Nephron (organoid): ENCODE measurements at regions not wholly inside any gene's neighbourhood (a gene's known extent, or its start where the extent isn't known, plus 50 kb on each side); places are given as distances from the start of the nearest gene placed in this dataset.

Experiments
- H3K27ac Mint-ChIP-seq, 3 experiments: 2 replicates each; pipeline ENCODE4 v1.8.0; 2020; ENCODE audit warnings: mixed read lengths in 3 of 3, mild to moderate bottlenecking in 2 of 3, moderate library complexity in 1 of 3
- H3K27me3 Mint-ChIP-seq: 2 replicates; pipeline ENCODE4 v1.8.0; 2021; ENCODE audit warnings: low read depth, mild to moderate bottlenecking, moderate library complexity, mixed read lengths
- H3K36me3 Mint-ChIP-seq: 2 replicates; pipeline ENCODE4 v1.8.0; 2020; ENCODE audit warnings: low read depth, mixed read lengths
- H3K4me1 Mint-ChIP-seq: 2 replicates; pipeline ENCODE4 v1.8.0; 2020; ENCODE audit warnings: mixed read lengths
- H3K4me3 Mint-ChIP-seq, 3 experiments: 2 replicates each; pipeline ENCODE4 v1.8.0; 2020; ENCODE audit warnings: mild to moderate bottlenecking in 3 of 3, mixed read lengths in 3 of 3, moderate library complexity in 2 of 3
- H3K9me3 Mint-ChIP-seq: 2 replicates; pipeline ENCODE4 v1.8.0; 2020; ENCODE audit warnings: mixed read lengths
- CTCF ChIP-seq, 3 experiments: fragments of 200-600 bp; sonication (generic); IDR thresholded peaks; one replicate each; pipeline ENCODE4 v1.5.0; 2021; ENCODE audit warnings: antibody characterized with exemption in 3 of 3; ENCODE audit not compliant: unreplicated experiment in 3 of 3

GRCh38 chr2:133794114-133794513, 225.9 kb upstream of the NCKAP5 start:
- H3K9me3 Mint-ChIP-seq, result peaks cover 43% of the 10 kb centered on the region
- TF ChIP-seq CTCF (IDR thresholded peaks at IDR 0.05; ENCODE audit: unreplicated experiment in 3 of 3), result no peak
- H3K27me3 Mint-ChIP-seq, result peaks cover 4% of the 10 kb centered on the region
- H3K27ac Mint-ChIP-seq, result no peak overlapping the region
- no peak overlapping the region for H3K4me3 Mint-ChIP-seq
- H3K4me1 Mint-ChIP-seq, result peaks cover 4% of the 10 kb centered on the region
- H3K36me3 Mint-ChIP-seq, result no peaks in the 10 kb centered on the region

GRCh38 chr2:133801946-133802345, 233.7 kb upstream of the NCKAP5 start:
- no peak for TF ChIP-seq CTCF (IDR thresholded peaks at IDR 0.05; ENCODE audit: unreplicated experiment in 3 of 3)
- Mint-ChIP-seq H3K27me3 (peaks cover 4% of the 10 kb centered on the region), H3K4me3 (no peak overlapping the region), H3K4me1 (no peaks in the 10 kb centered on the region), H3K36me3 (no peaks in the 10 kb centered on the region), H3K27ac (no peak overlapping the region), H3K9me3 (peaks cover 13% of the 10 kb centered on the region)

- peaks cover 11% of the 10 kb centered on the region for H3K9me3 Mint-ChIP-seq
- H3K4me1 Mint-ChIP-seq, result no peaks in the 10 kb centered on the region
- no peaks in the 10 kb centered on the region for H3K36me3 Mint-ChIP-seq
- H3K27ac Mint-ChIP-seq, result no peak overlapping the region
- TF ChIP-seq CTCF (IDR thresholded peaks at IDR 0.05; ENCODE audit: unreplicated experiment in 3 of 3), result no peak
- H3K27me3 Mint-ChIP-seq, result peaks cover 4% of the 10 kb centered on the region
- no peak overlapping the region for H3K4me3 Mint-ChIP-seq
These were observed 234.3 kb upstream of the NCKAP5 start for GRCh38 chr2:133802409-133803039.

GRCh38 chr2:133806564-133806963, 238.3 kb upstream of the NCKAP5 start:
- Mint-ChIP-seq H3K36me3 (no peaks in the 10 kb centered on the region), H3K4me1 (no peaks in the 10 kb centered on the region), H3K27me3 (peaks cover 14% of the 10 kb centered on the region), H3K9me3 (peaks cover 11% of the 10 kb centered on the region), H3K4me3 (no peak overlapping the region), H3K27ac (no peak overlapping the region)
- TF ChIP-seq CTCF (IDR thresholded peaks at IDR 0.05; ENCODE audit: unreplicated experiment in 3 of 3), result no peak

GRCh38 chr2:133809485-133809884, 241.2 kb upstream of the NCKAP5 start:
- peaks cover 18% of the 10 kb centered on the region for H3K27me3 Mint-ChIP-seq
- peaks cover 11% of the 10 kb centered on the region for H3K9me3 Mint-ChIP-seq
- H3K27ac Mint-ChIP-seq, result no peak overlapping the region
- no peak overlapping the region for H3K4me3 Mint-ChIP-seq
- no peak for TF ChIP-seq CTCF (IDR thresholded peaks at IDR 0.05; ENCODE audit: unreplicated experiment in 3 of 3)
- H3K4me1 Mint-ChIP-seq, result no peaks in the 10 kb centered on the region
- no peaks in the 10 kb centered on the region for H3K36me3 Mint-ChIP-seq

GRCh38 chr2:133810559-133810958, 242.3 kb upstream of the NCKAP5 start:
- H3K4me3 Mint-ChIP-seq, result no peak overlapping the region
- no peaks in the 10 kb centered on the region for H3K4me1 Mint-ChIP-seq
- H3K36me3 Mint-ChIP-seq, result no peaks in the 10 kb centered on the region
- H3K9me3 Mint-ChIP-seq, result peaks cover 11% of the 10 kb centered on the region
- no peak for TF ChIP-seq CTCF (IDR thresholded peaks at IDR 0.05; ENCODE audit: unreplicated experiment in 3 of 3)
- peaks cover 18% of the 10 kb centered on the region for H3K27me3 Mint-ChIP-seq
- H3K27ac Mint-ChIP-seq, result no peak overlapping the region
